ENCODE measurements at regions not wholly inside any gene's neighbourhood (a gene's known extent, or its start where the extent isn't known, plus 50 kb on each side); places are given as distances from the start of the nearest gene placed in this dataset.

DNA sequence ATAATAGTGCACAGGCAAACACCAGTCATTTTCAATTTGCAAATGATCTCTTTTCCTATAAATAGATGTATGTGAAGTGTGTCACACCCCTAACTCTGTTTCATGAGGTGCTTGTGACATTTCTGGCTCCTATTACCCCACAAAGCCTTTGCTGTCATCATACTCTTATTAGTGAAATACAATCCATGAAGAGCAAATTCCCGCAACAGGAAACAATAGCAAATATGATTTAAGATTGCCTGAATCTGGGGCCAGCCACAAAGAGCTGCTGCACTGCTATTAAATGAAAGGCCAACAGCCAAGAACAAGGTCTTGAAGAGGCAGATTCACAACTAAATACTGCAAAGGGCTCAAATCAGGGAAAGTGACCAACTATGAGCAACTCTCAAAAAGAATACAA lies 96.3 kb upstream of the CAV2 start:
- H3K9me3 ChIP-seq (replicated peaks; ENCODE audit: control insufficient read depth, insufficient read depth, low read length): no peaks in the 10 kb centered on the region; the same call in 2 of the 3 replicates
- no TSS peak for BruUV-seq (replicated peaks)
- peaks cover 0 to 5% of the 10 kb centered on the region in 2 experiments; a peak in 1 of 4 replicates for H3K27me3 ChIP-seq (replicated peaks in 1 of 2; ENCODE audit: control insufficient read depth in 2 of 2, insufficient read depth in 2 of 2, low read length in 1 of 2)
- no peak overlapping the region for H3K4me2 ChIP-seq (ENCODE audit: control insufficient read depth, insufficient read depth)
- no peak overlapping the region for H3K27ac ChIP-seq (ENCODE audit: control insufficient read depth, insufficient read depth)
- in situ Hi-C loops (cut with MboI) (no loop called here), intact Hi-C loops (cut with micrococcal nuclease; ENCODE audit: unreplicated experiment) (no loop called here)
- no peaks in the 10 kb centered on the region for H3K36me3 ChIP-seq (ENCODE audit: control insufficient read depth in 2 of 2, insufficient read depth in 2 of 2, low read length in 1 of 2)
- no peak for FAIRE-seq
- H3K79me2 ChIP-seq (ENCODE audit: control insufficient read depth, insufficient read depth, low read length): no peaks in the 10 kb centered on the region
- no peaks in the 10 kb centered on the region for H3K4me1 ChIP-seq (ENCODE audit: control insufficient read depth, insufficient read depth, low read length)
- H4K20me1 ChIP-seq (ENCODE audit: control insufficient read depth, insufficient read depth): no peaks in the 10 kb centered on the region
- no peak overlapping the region for H3K9ac ChIP-seq (ENCODE audit: control insufficient read depth, insufficient read depth, low read length)
- 0% methylated on average over 1 of the region's 1 CpG for WGBS (ENCODE audit: insufficient coverage, insufficient replicate concordance, low lambda C conversion rate, missing lambda C conversion rate)
- no peak overlapping the region for H2AFZ ChIP-seq (ENCODE audit: control insufficient read depth, low read depth, low read length)
- H3K4me3 ChIP-seq: no peak overlapping the region
- no peak for ATAC-seq
- SMC1A ChIA-PET (ENCODE audit: uncharacterized antibody, unreplicated experiment): no interaction called here
- TF ChIP-seq KDM1A (IDR thresholded peaks at IDR 0.05; ENCODE audit: borderline replicate concordance) (no peak), MTA3 (IDR thresholded peaks at IDR 0.05; ENCODE audit: borderline replicate concordance, low read length) (no peak), NRF1 (conservative IDR thresholded peaks at IDR 0.05; ENCODE audit: low read depth, low read length) (no peak), NFIC (IDR thresholded peaks at IDR 0.05; ENCODE audit: low read depth, low read length) (no peak), RELA (IDR thresholded peaks at IDR 0.05; ENCODE audit: borderline replicate concordance, partially characterized antibody) (no peak), E4F1 (IDR thresholded peaks at IDR 0.05; ENCODE audit: borderline replicate concordance, partially characterized antibody) (no peak), ZZZ3 (IDR thresholded peaks at IDR 0.05; ENCODE audit: control insufficient read depth, insufficient read length, low read depth) (no peak), ZNF274 (IDR thresholded peaks at IDR 0.05; ENCODE audit: insufficient read depth, insufficient read length) (no peak), NFYB (IDR thresholded peaks at IDR 0.05; ENCODE audit: insufficient read depth, low read depth, low read length) (no peak), CHD4 (IDR thresholded peaks at IDR 0.05) (no peak), FOS (IDR thresholded peaks at IDR 0.05; ENCODE audit: borderline replicate concordance, extremely low read depth, insufficient read length) (no peak)
- POLR2A ChIA-PET: no interaction called here
- RAD21 ChIA-PET (ENCODE audit: unreplicated experiment): no interaction called here
- CTCF ChIA-PET: no interaction called here
- no peak for DNase-seq (ENCODE audit: low read depth, low spot score)
